IgD-negative memory B cell (primary cell): ENCODE measurements at regions not wholly inside any gene's neighbourhood (a gene's known extent, or its start where the extent isn't known, plus 50 kb on each side); places are given as distances from the start of the nearest gene placed in this dataset.
"Not testable (repeated sequence)": the region's sequence is repeated elsewhere in the genome, so short reads cannot be mapped to it uniquely, and the experiment has no call there.

Experiments
- H3K27ac Mint-ChIP-seq, 3 donors: one replicate each; pipeline ENCODE4 v1.8.0; 2020 to 2022; ENCODE audit warnings: mild to moderate bottlenecking in 3 of 3, mixed read lengths in 3 of 3, moderate library complexity in 1 of 3
- H3K27me3 Mint-ChIP-seq: one replicate; pipeline ENCODE4 v1.8.0; 2021; ENCODE audit warnings: mixed read lengths
- H3K36me3 Mint-ChIP-seq: one replicate; pipeline ENCODE4 v1.8.0; 2020; ENCODE audit warnings: mild to moderate bottlenecking, mixed read lengths
- H3K4me1 Mint-ChIP-seq, 3 donors: one replicate each; pipeline ENCODE4 v1.8.0; 2020 to 2022; ENCODE audit warnings: mixed read lengths in 3 of 3, mild to moderate bottlenecking in 1 of 3
- H3K4me3 Mint-ChIP-seq, 4 donors: one replicate each; pipeline ENCODE4 v1.8.0; 2020 to 2022; ENCODE audit warnings: mild to moderate bottlenecking in 4 of 4, mixed read lengths in 4 of 4, moderate library complexity in 3 of 4
- H3K9me3 Mint-ChIP-seq, 3 donors: one replicate each; pipeline ENCODE4 v1.8.0; 2020 to 2021; ENCODE audit warnings: mixed read lengths in 3 of 3, mild to moderate bottlenecking in 1 of 3

- Mint-ChIP-seq H3K9me3 (peaks cover 0 to 4% (median 0%) of the 10 kb centered on the region in 3 donors), H3K4me3 (no peak overlapping the region), H3K36me3 (no peaks in the 10 kb centered on the region), H3K27me3 (peaks cover 5% of the 10 kb centered on the region), H3K4me1 (no peaks in the 10 kb centered on the region), H3K27ac (no peak overlapping the region)
Observed at GRCh38 chr18:78865771-78866310, 113.8 kb upstream of the SALL3 start.

- Mint-ChIP-seq H3K27me3 (peaks cover 2% of the 10 kb centered on the region), H3K4me3 (no peak overlapping the region), H3K4me1 (no peaks in the 10 kb centered on the region), H3K27ac (no peak overlapping the region), H3K36me3 (no peaks in the 10 kb centered on the region), H3K9me3 (peaks cover 0 to under 1% (median 0%) of the 10 kb centered on the region in 3 donors)
Observed at GRCh38 chr18:78867131-78867530, 112.5 kb upstream of the SALL3 start.

- Mint-ChIP-seq H3K4me1 (no peaks in the 10 kb centered on the region), H3K27ac (no peak overlapping the region), H3K27me3 (peaks cover 2% of the 10 kb centered on the region), H3K4me3 (no peak overlapping the region), H3K36me3 (no peaks in the 10 kb centered on the region), H3K9me3 (no peaks in the 10 kb centered on the region)
Observed at GRCh38 chr18:78868330-78869316, 111.0 kb upstream of the SALL3 start.

- Mint-ChIP-seq H3K27ac (no peak overlapping the region), H3K27me3 (peaks cover 7% of the 10 kb centered on the region), H3K36me3 (no peaks in the 10 kb centered on the region), H3K9me3 (peaks cover 0 to 2% (median 0%) of the 10 kb centered on the region in 3 donors), H3K4me3 (no peak overlapping the region), H3K4me1 (no peaks in the 10 kb centered on the region)
Observed at GRCh38 chr18:78871618-78872017, 108.0 kb upstream of the SALL3 start.

- Mint-ChIP-seq H3K27me3 (peaks cover 11% of the 10 kb centered on the region), H3K9me3 (peaks cover 0 to 4% (median 0%) of the 10 kb centered on the region in 3 donors), H3K4me1 (no peaks in the 10 kb centered on the region), H3K4me3 (no peak overlapping the region), H3K27ac (no peak overlapping the region), H3K36me3 (no peaks in the 10 kb centered on the region)
Observed at GRCh38 chr18:78873926-78874500, 105.6 kb upstream of the SALL3 start.

- Mint-ChIP-seq H3K36me3 (no peaks in the 10 kb centered on the region), H3K9me3 (peaks cover 0 to 5% (median 0%) of the 10 kb centered on the region in 3 donors)
Observed at GRCh38 chr18:78875016-78875777, 104.4 kb upstream of the SALL3 start.

GRCh38 chr18:78875778-78876650, 103.6 kb upstream of the SALL3 start:
- H3K27me3 Mint-ChIP-seq = peaks cover 12% of the 10 kb centered on the region
- H3K36me3 Mint-ChIP-seq = no peaks in the 10 kb centered on the region
- H3K4me3 Mint-ChIP-seq = no peak overlapping the region
- peaks cover 0 to 5% (median 0%) of the 10 kb centered on the region in 3 donors for H3K9me3 Mint-ChIP-seq
- H3K27ac Mint-ChIP-seq = no peak overlapping the region
- no peaks in the 10 kb centered on the region for H3K4me1 Mint-ChIP-seq

More at GRCh38 chr18:78875016-78875777, 104.4 kb upstream of the SALL3 start:
- Mint-ChIP-seq H3K27ac (no peak overlapping the region), H3K4me3 (no peak overlapping the region), H3K4me1 (no peaks in the 10 kb centered on the region), H3K27me3 (peaks cover 9% of the 10 kb centered on the region)

- no peak overlapping the region for H3K4me3 Mint-ChIP-seq
- H3K9me3 Mint-ChIP-seq = peaks cover 0 to 5% (median 0%) of the 10 kb centered on the region in 3 donors
- peaks cover 12% of the 10 kb centered on the region for H3K27me3 Mint-ChIP-seq
- no peaks in the 10 kb centered on the region for H3K4me1 Mint-ChIP-seq
- no peak overlapping the region for H3K27ac Mint-ChIP-seq
- peaks cover 2% of the 10 kb centered on the region for H3K36me3 Mint-ChIP-seq
Observed at GRCh38 chr18:78876868-78877267, 102.8 kb upstream of the SALL3 start.

- Mint-ChIP-seq H3K9me3 (peaks cover 0 to 5% (median 3%) of the 10 kb centered on the region in 3 donors), H3K27me3 (peaks cover 12% of the 10 kb centered on the region), H3K36me3 (peaks cover 2% of the 10 kb centered on the region), H3K27ac (no peak overlapping the region), H3K4me3 (no peak overlapping the region), H3K4me1 (no peaks in the 10 kb centered on the region)
Observed at GRCh38 chr18:78878335-78878734, 101.3 kb upstream of the SALL3 start.

GRCh38 chr18:78879072-78879883, 100.3 kb upstream of the SALL3 start:
- not testable (repeated sequence) for H3K9me3 Mint-ChIP-seq, H3K4me1 Mint-ChIP-seq, H3K36me3 Mint-ChIP-seq, H3K4me3 Mint-ChIP-seq, H3K27ac Mint-ChIP-seq
- peaks cover 12% of the 10 kb centered on the region for H3K27me3 Mint-ChIP-seq

- peaks cover 2% of the 10 kb centered on the region for H3K36me3 Mint-ChIP-seq
- peaks cover 3% of the 10 kb centered on the region for H3K27me3 Mint-ChIP-seq
- no peak overlapping the region for H3K4me3 Mint-ChIP-seq
Observed at GRCh38 chr18:78882585-78882984, 97.0 kb upstream of the SALL3 start.

GRCh38 chr18:78883501-78883900, 96.1 kb upstream of the SALL3 start:
- H3K27me3 Mint-ChIP-seq = peaks cover 3% of the 10 kb centered on the region
- no peak overlapping the region for H3K27ac Mint-ChIP-seq
- no peaks in the 10 kb centered on the region for H3K4me1 Mint-ChIP-seq
- peaks cover 7 to 40% (median 19%) of the 10 kb centered on the region in 3 donors for H3K9me3 Mint-ChIP-seq
- H3K36me3 Mint-ChIP-seq = peaks cover 2% of the 10 kb centered on the region
- no peak overlapping the region for H3K4me3 Mint-ChIP-seq

More at GRCh38 chr18:78882585-78882984, 97.0 kb upstream of the SALL3 start:
- Mint-ChIP-seq H3K9me3 (peaks cover 3 to 31% (median 16%) of the 10 kb centered on the region in 3 donors), H3K4me1 (no peaks in the 10 kb centered on the region), H3K27ac (no peak overlapping the region)

GRCh38 chr18:78884502-78884901, 95.1 kb upstream of the SALL3 start:
- H3K27ac Mint-ChIP-seq = no peak overlapping the region
- peaks cover 3% of the 10 kb centered on the region for H3K27me3 Mint-ChIP-seq
- peaks cover 9 to 50% (median 25%) of the 10 kb centered on the region in 3 donors for H3K9me3 Mint-ChIP-seq
- no peak overlapping the region for H3K4me3 Mint-ChIP-seq
- no peaks in the 10 kb centered on the region for H3K4me1 Mint-ChIP-seq
- peaks cover 2% of the 10 kb centered on the region for H3K36me3 Mint-ChIP-seq
